ENCODE measurements at regions not wholly inside any gene's neighbourhood (a gene's known extent, or its start where the extent isn't known, plus 50 kb on each side); places are given as distances from the start of the nearest gene placed in this dataset.
A peak's percentile ranks its signal among the peaks of the same experiment; 100 is the strongest.

- in situ Hi-C loops (cut with HindIII; ENCODE audit: low pct_unique_long_range_greater_than_20kb, low sequenced_read_pairs) = no loop called here
Observed at GRCh38 chr2:40507432-40507831, 55.5 kb upstream of the SLC8A1 start.

GRCh38 chr2:40510304-40510703 lies 58.4 kb upstream of the SLC8A1 start:
- DNase-seq (ENCODE audit: low read depth) = no peak
- in situ Hi-C loops (cut with HindIII; ENCODE audit: low pct_unique_long_range_greater_than_20kb, low sequenced_read_pairs) = no loop called here

More at GRCh38 chr2:40507432-40507831, 55.5 kb upstream of the SLC8A1 start:
- DNase-seq (ENCODE audit: low read depth) = no peak

- no peak for DNase-seq (ENCODE audit: low read depth)
- in situ Hi-C loops (cut with HindIII; ENCODE audit: low pct_unique_long_range_greater_than_20kb, low sequenced_read_pairs) = no loop called here
Observed at GRCh38 chr2:40511661-40512213, 59.8 kb upstream of the SLC8A1 start.

GRCh38 chr2:40512256-40512655 lies 60.4 kb upstream of the SLC8A1 start:
- DNase-seq (ENCODE audit: low read depth) = no peak
- in situ Hi-C loops (cut with HindIII; ENCODE audit: low pct_unique_long_range_greater_than_20kb, low sequenced_read_pairs) = no loop called here

GRCh38 chr2:40513201-40513600 lies 61.3 kb upstream of the SLC8A1 start:
- in situ Hi-C loops (cut with HindIII; ENCODE audit: low pct_unique_long_range_greater_than_20kb, low sequenced_read_pairs) = no loop called here
- DNase-seq (ENCODE audit: low read depth) = no peak

- no peak for DNase-seq (ENCODE audit: low read depth)
- in situ Hi-C loops (cut with HindIII; ENCODE audit: low pct_unique_long_range_greater_than_20kb, low sequenced_read_pairs) = no loop called here
Observed at GRCh38 chr2:40516604-40517003, 64.7 kb upstream of the SLC8A1 start.

GRCh38 chr2:40528564-40528963 lies 76.7 kb upstream of the SLC8A1 start:
- no peak for DNase-seq (ENCODE audit: low read depth)
- in situ Hi-C loops (cut with HindIII; ENCODE audit: low pct_unique_long_range_greater_than_20kb, low sequenced_read_pairs) = no loop called here

- no peak for DNase-seq (ENCODE audit: low read depth)
- in situ Hi-C loops (cut with HindIII; ENCODE audit: low pct_unique_long_range_greater_than_20kb, low sequenced_read_pairs) = no loop called here
Observed at GRCh38 chr2:40531359-40531758, 79.5 kb upstream of the SLC8A1 start.

GRCh38 chr2:40534528-40534927 lies 82.6 kb upstream of the SLC8A1 start:
- in situ Hi-C loops (cut with HindIII; ENCODE audit: low pct_unique_long_range_greater_than_20kb, low sequenced_read_pairs) = no loop called here
- DNase-seq (ENCODE audit: low read depth) = no peak

- in situ Hi-C loops (cut with HindIII; ENCODE audit: low pct_unique_long_range_greater_than_20kb, low sequenced_read_pairs) = no loop called here
- no peak for DNase-seq (ENCODE audit: low read depth)
Observed at GRCh38 chr2:40535972-40536371, 84.1 kb upstream of the SLC8A1 start.

GRCh38 chr2:40540026-40540425 lies 88.1 kb upstream of the SLC8A1 start:
- in situ Hi-C loops (cut with HindIII; ENCODE audit: low pct_unique_long_range_greater_than_20kb, low sequenced_read_pairs) = no loop called here
- no peak for DNase-seq (ENCODE audit: low read depth)

- no peak for DNase-seq (ENCODE audit: low read depth)
Observed at GRCh38 chr2:40543381-40543780, 91.5 kb upstream of the SLC8A1 start.

GRCh38 chr2:40544072-40544471 lies 92.2 kb upstream of the SLC8A1 start:
- DNase-seq (ENCODE audit: low read depth) = no peak
- in situ Hi-C loops (cut with HindIII; ENCODE audit: low pct_unique_long_range_greater_than_20kb, low sequenced_read_pairs) = no loop called here

More at GRCh38 chr2:40543381-40543780, 91.5 kb upstream of the SLC8A1 start:
- in situ Hi-C loops (cut with HindIII; ENCODE audit: low pct_unique_long_range_greater_than_20kb, low sequenced_read_pairs) = no loop called here

GRCh38 chr2:40545645-40546044 lies 93.8 kb upstream of the SLC8A1 start:
- no peak for DNase-seq (ENCODE audit: low read depth)
- in situ Hi-C loops (cut with HindIII; ENCODE audit: low pct_unique_long_range_greater_than_20kb, low sequenced_read_pairs) = no loop called here

GRCh38 chr2:40546439-40547191 lies 94.7 kb upstream of the SLC8A1 start:
- in situ Hi-C loops (cut with HindIII; ENCODE audit: low pct_unique_long_range_greater_than_20kb, low sequenced_read_pairs) = no loop called here
- no peak for DNase-seq (ENCODE audit: low read depth)

GRCh38 chr2:40548521-40548920 lies 96.6 kb upstream of the SLC8A1 start:
- no peak for DNase-seq (ENCODE audit: low read depth)
- in situ Hi-C loops (cut with HindIII; ENCODE audit: low pct_unique_long_range_greater_than_20kb, low sequenced_read_pairs) = no loop called here

GRCh38 chr2:40550085-40550484 lies 98.2 kb upstream of the SLC8A1 start:
- DNase-seq (ENCODE audit: low read depth) = no peak
- in situ Hi-C loops (cut with HindIII; ENCODE audit: low pct_unique_long_range_greater_than_20kb, low sequenced_read_pairs) = no loop called here

- in situ Hi-C loops (cut with HindIII; ENCODE audit: low pct_unique_long_range_greater_than_20kb, low sequenced_read_pairs) = no loop called here
Observed at GRCh38 chr2:40551081-40551480, 99.2 kb upstream of the SLC8A1 start.

GRCh38 chr2:40554665-40555294 lies 102.9 kb upstream of the SLC8A1 start:
- DNase-seq (ENCODE audit: low read depth) = peak; percentile 13

More at GRCh38 chr2:40551081-40551480, 99.2 kb upstream of the SLC8A1 start:
- DNase-seq (ENCODE audit: low read depth) = no peak

GRCh38 chr2:40556293-40556692 lies 104.4 kb upstream of the SLC8A1 start:
- no peak for DNase-seq (ENCODE audit: low read depth)
- in situ Hi-C loops (cut with HindIII; ENCODE audit: low pct_unique_long_range_greater_than_20kb, low sequenced_read_pairs) = no loop called here

More at GRCh38 chr2:40554665-40555294, 102.9 kb upstream of the SLC8A1 start:
- in situ Hi-C loops (cut with HindIII; ENCODE audit: low pct_unique_long_range_greater_than_20kb, low sequenced_read_pairs) = no loop called here
